Glomerular visceral epithelial cell (primary cell): ENCODE measurements at regions not wholly inside any gene's neighbourhood (a gene's known extent, or its start where the extent isn't known, plus 50 kb on each side); places are given as distances from the start of the nearest gene placed in this dataset.
"Not testable (repeated sequence)": the region's sequence is repeated elsewhere in the genome, so short reads cannot be mapped to it uniquely, and the experiment has no call there.

ENCODE experiments used
- DNase-seq: peaks from one replicate; pipeline ENCODE4 v3.0.0-alpha.2; 2016; ENCODE audit errors: extremely low spot score

DNA sequence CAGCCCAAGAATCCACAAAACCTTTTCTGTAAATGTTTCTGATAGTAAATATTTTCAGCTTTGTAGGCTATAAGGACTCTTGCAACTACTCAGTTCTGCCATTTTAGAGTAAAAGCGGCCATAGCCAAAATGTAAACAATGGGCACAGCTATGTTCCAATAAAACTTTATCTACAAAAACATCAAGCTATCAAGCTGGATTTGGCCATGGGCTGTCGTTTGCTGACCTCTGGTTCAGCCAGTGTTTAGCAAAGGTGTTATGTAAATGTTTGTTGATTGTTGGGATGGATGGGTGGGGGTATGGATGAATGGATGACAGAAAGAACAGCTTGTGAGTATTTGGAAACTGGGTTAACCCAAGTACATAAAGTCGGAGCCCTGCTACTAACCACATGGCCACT lies 111.1 kb upstream of the VRK1 start:
- no peak for DNase-seq

DNA sequence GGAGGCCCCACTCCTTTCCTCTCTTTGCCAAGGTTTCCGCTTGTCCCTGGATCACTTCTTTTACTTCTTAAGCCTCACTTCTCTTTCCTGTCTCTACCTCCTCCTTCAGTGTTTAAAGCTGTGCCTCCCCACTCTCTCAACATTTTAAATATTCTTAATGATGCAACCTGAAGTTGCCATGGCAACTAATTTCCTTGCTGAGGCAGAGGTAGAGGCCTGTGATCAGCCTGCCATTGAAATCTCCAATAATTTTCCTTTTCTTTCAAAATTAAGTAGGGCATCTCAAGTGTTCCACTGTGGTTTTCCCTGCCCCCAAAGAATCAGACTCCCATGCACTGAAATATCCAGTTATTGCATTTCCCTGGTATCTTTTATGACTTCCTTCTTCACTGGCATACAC lies 108.6 kb upstream of the VRK1 start:
- DNase-seq, result no peak

DNA sequence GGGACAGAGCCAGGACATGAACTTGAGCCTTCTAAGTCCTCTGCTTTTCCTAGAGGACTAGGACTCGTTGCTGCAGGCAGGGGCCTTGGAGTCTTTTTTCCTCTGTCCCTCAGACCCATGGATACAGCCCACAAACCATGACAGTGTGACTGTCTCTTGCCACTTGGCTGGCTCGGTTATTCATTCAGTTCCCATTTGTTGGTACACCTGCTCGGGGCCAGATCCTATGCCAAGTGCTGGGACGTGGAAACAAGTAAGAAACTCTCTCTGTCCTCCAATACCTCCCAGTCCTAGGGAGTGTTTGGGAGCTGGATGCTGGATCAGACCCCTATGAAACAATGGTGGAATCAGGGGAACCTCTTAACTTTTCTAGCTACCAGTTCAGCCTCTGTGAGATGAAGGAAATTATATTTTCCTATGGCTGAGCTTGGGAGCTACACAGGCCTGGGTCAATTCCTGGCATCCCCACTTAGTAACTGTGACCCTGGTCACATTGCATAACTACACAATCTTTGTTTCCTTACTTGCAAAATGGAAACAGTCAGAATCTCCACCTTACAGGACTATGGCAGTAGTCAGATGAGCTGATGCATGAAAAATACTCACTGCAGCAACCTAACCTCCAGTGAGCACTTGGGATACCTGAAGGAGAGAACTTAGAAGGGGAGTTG lies 106.3 kb upstream of the VRK1 start:
- DNase-seq, result no peak

DNA sequence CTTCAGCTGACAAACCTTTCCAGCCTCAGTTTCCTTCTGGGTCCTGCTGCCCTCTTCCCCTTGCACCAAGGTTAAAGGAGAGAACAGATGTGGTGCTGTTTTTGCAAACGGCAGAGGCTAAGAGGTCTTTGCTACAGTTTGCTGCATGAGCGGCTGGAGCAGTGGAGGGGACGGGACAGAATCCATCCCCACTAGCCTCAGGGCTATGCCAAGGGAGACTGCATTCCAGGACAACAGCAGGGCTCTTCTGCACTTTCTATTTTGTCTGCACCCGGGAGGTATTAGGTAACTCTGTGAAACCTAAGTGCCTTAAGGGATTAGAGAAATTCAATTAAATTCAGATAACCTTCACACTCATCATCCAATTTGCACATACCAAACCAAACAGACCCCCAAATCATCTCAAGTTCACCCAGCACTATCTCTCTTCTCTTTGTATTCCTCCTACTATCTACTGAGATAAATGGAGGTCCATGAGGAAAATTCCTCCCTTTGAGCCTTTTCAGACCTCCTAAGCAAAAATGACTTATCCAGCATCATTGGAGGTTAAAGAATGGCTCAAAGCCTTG lies 103.8 kb upstream of the VRK1 start:
- DNase-seq, result no peak

DNA sequence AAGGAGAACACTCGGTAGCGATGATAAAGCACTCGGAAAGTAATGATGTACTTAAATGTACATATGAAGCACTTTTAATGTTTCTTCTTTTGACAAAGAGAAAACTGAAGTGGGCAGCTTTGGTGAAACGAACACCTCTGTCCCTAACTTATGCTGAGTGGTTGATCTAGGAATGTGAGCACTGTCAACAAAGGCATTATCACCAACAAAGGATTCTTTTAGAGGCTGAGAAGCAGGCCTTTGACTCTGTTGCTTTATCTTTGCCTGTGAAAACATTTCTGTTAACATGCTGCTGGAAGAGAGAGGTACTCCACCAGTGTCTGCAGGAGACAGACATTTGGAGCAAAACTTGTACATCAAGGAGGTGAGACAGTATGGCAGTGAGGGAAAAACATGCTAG lies 103.2 kb upstream of the VRK1 start:
- DNase-seq, result no peak

DNA sequence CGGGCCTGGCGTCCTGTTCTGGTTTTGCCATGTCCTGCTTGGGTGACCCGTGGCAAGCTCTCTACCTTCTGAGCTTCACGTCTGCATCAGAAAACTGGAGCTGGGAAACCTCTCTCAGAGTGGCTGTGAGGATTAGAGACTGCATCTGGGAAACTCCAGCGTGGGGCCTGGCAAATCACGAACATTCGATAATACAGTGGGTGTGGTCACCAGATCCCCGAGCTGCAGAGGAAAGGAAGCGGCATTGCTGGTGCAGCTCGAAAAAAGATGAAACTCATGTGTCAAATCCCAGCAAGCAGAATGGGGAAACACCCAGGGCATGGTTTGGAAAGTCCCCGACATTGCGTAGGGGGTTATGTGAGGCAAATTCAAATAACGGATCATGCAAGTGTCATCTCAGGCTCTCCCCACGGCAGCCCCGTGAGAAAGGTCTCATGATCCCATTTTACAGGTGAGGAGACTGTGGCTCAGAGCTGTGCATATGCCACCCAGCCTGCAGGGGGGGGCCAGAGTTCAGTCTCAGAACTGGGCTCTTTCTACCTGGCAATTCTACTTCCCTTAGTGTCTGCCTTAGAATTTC lies 98.1 kb upstream of the VRK1 start:
- DNase-seq, result no peak

DNA sequence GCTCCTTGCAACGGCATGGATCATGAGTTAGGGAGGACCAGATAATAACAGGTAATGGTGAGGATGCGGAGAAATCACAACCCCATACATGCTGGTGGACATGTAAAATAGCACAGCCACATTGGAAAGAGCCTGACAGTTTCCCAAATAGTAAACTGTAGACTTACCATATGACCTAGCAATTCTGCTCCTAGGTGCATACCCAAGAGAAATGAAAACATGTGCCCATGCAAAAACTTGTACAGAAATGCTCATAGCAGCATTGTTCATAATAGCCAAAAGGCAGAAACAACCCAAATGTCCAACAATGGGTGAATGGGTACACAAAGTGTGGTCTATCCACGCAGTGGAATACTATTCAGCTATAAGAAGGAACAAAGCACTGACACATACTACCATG lies 97.5 kb upstream of the VRK1 start:
- no peak for DNase-seq

DNA sequence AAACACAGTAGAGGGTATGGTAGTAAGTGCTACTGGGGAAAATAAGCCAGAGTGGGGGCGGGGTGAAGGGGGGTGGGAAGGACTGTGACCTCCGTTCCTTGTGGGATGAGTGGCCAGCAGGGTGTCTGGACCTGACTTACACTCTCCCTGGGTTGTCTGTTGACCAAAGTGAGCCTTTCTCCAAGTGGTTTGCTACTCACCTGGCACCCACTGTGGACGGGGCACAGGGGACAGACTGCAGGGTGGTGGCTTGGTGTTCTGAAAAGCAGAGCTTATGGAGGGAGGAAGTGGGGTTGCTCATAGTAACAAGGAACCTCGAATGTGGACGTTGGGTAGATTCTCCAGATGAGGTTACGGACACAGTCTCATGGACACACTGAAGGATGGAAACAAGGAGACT lies 94.4 kb upstream of the VRK1 start:
- DNase-seq, result no peak

DNA sequence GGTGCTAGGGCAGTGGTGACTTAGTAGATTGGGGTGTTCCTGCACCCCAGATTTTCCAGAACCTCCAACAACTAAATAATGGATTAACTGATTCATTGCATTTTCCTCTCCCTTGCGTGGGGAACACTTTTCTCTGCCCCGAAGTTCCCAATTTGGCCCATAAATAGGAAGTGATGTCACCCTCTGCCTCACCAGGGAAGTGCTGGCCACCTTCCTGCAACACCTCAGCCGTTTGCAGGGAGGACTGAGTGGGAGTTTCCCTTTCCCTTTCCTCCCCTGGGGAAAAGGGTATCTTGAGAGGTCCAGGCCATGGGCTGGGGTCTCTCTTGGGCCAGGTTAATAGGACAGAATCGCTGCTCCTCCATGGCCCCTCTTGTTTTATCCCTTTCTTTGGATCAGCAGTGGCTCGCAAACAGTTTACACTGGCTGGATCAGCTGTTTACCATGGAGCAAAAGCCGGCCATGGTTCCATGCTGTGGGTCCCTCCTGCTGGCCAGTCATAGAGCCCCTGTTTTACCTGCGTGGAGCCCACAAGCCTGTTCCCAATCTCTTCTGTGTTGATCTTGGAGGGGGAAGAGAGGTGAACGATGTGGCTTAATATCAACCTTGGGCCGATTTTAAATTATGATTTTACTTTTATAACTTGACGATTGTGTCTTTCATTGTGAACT lies 91.6 kb upstream of the VRK1 start:
- DNase-seq, result no peak

DNA sequence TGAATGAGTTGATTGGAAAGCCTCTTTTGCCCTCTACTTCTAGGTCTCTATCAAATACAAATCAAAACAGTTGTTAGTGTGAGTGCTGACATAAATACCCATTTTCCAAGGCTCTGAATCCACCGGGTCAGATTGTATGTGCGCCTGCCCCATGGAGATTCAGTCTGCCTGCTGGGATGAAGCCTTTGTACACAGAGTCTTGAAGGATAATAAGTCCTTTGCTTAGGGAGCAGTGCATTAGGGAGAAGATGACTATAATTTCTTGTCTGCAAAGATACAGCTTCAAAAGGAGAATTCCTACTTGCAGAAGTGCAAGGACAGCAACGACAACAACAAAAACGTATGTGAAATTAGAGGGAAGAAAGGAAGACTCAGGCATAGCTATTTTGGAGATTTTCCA lies 90.3 kb upstream of the VRK1 start:
- no peak for DNase-seq

DNA sequence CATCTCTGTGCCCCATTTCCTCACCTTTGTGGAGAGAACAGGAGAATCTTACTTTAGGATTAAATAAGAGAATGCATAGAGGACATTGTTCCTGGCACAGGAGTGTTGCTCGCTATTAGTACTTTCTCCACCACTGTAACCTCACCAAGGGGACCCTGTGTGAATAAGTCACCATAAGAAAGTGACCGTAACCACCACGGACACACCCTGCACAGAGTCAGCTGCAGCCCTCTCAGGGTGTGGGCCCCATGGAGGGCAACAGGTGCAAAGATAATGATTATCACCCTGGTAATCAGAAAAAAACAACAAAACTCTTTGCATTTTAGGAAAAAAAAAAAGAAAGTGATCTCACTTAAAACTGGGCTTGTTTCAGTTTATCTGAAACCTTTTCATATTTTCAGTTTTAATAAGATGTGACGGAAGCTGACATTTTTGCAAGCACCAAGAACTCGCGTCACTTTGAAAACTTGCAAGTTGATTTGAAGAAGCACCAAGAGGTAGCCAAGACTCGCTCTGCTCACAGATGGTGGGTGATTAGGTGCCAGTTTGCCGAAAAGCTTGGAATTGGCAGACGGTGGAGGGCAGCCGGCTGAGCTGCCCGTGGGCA lies 87.0 kb upstream of the VRK1 start:
- DNase-seq, result no peak

DNA sequence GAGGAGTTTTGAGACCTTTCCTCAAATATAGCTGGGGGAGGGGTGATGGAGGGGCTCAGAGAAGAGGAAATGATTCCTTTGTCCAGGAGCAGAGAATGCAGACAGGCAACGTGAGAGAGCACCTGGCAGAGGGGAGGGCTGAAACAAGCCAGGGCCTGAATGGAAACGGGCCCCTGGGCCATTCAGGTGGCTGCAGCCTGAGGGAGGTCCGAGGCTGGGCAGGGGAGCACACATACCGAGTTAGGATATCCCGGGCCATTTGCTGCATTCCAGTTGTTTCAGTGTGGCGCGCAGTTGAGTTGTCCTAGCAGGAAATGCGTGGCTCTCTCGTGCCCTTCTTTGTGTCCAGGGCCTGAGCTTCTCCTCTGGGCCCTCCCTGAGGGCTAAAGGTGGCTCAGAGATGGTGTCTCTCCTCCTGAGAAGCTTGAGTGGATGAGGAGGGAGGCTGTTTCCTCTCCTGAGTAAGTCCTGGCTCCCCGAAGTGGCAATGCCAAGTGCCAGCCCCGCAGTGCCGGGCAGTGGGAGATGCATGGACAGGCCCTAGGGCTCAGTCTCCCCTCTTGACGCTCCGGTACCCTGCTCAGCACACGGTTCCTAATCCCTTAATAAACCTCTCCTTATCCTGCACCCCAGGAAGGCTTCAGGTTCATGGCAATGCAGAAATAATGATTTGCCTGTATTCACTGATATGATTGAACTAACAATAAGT lies 85.5 kb upstream of the VRK1 start:
- no peak for DNase-seq

DNA sequence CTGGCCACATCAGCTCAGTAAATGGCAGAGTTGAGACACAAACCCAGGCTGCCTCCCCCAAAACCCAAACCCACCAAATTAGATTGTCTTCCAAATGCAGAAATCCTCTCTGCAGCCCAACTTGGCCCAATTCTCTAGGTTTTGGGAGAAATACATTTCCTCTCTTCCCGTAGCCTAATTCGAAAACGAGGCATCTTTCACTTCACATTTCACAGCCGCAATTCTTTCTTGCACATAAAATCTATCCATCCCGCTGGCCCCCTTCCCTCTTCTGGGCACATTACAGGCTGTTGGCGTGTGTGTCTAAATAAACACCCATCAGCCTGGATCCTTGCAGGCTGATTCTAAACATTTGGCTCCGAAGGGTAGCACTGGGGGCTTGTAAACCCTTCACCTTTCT lies 83.8 kb upstream of the VRK1 start:
- DNase-seq, result no peak

DNA sequence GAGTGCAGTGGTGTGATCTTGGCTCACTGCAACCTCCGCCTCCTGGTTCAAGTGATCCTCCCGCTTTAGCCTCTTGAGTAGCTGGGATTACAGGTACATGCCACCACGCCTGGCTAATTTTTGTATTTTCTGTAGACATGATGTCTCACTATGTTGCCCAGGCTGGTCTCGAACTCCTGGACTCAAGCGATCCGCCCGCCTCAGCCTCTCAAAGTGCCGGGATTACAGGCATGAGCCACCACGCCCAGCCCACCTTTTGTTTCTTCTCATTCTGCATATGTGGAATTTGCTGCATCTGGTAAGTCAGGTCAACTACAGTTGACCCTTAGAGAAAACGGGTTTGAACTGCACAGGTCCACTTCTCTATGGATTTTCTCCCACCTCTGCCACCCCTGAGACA lies 82.6 kb upstream of the VRK1 start:
- not testable (repeated sequence) for DNase-seq

DNA sequence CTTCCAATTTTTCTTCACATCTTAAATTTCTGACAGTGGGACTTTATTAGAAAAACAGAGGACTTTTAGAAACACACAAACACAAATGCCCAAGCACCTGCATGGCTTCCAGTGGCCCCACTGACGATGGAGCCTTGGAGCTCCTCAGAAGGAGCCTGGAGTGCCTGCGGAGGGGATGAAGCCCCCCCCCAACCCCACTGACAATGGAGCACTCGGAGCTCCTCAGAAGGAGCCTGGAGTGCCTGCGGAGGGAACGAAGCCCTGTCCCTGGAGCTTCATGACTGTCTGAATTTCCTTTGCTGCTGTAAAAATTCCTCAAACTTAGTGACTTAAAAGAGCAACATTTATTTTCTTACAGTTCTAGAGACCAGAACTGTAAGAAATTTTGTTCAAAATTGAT lies 80.1 kb upstream of the VRK1 start:
- DNase-seq, result no peak

DNA sequence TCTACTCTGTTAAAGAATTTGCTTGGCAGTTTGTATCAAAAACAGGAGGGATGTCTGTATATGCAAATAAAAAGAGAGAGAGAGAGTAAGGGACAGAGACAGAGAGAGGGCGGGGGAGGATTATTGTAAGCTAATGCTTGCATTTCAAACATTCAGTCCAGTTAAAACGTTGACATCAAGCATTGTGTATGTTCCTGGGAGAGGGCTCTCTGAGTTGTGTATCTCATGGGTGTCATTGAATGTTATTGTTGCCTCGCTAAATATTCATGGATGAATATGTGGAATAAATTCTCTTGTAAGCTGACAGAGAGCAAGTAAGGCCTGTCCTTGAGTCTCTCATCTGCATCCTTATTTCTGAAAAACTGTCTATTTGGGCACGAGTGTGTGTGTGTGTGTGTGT lies 78.8 kb upstream of the VRK1 start:
- DNase-seq, result no peak

DNA sequence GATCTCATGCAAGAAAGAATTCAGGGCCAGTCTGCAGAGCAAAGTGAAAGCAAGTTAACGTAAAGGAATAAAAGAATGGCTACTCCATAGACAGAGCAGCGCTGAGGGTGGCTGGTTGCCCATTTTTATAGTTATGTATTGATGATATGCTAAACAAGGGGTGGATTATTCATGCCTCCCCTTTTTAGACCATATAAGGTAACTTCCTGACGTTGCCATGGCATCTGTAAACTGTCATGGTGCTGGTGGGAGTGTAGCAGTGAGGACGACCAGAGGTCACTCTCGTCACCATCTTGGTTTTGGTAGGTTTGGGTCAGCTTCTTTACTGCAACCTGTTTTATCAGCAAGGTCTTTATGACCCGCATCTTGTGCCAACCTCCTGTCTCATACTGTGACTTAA lies 76.5 kb upstream of the VRK1 start:
- DNase-seq, result not testable (repeated sequence)

DNA sequence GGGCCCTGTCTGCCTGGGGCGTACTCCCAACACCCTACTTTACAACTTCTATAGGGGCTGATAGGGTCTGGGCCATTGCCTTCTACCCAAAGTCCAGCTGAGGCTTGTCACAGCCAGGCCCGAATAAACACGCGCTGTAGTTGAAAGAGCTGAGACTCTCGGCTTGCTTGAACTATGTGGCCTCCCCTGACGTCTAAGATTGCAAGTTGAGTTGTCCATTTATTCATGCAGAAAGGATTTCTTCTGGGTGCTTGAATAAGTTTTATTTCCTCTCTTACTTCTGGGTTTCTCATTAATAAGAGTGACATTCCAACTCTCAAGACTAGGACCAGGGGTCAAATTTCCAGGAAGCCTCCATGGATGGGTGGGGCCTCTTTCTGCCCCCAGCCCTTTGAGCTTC lies 74.4 kb upstream of the VRK1 start:
- no peak for DNase-seq

DNA sequence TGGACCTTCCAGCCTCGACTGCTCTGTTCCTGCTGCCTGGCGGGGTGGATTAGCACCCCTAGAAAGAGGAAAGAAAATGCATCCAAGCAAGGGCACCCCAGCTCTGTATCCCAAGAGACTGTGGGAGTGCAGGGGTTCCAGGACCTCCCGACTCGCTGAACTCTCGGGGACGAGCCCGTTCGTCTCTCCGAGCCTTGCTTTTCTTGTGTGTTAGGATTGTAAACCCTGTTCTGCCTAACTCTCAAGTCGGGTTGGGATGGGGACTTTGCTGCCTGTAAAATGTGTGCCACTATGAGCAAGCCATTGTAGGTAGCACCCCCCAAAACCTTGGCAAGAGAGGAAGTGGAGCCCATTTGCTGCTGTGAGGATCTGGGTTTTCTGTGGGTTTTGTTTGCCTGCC lies 73.2 kb upstream of the VRK1 start:
- DNase-seq, result no peak

DNA sequence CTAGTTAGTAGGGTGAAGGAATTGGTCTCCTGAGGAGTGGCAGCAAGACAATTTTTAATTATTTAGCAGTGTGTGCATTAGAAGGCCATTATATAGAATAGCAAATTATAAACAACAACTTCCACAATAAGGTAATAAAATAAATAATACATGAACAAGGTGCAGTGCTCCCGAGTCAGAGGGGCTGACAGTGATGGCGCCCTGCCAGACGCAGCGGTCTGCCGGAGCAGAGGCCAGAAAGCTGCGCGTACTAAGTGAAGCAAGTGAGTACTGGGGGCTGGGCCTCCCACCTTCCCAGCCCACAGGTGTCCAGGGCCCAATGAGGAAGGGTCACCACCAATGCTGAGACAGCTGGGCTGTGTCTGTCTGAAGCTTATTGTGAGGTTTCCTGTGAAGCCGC lies 72.0 kb upstream of the VRK1 start:
- DNase-seq, result no peak

DNA sequence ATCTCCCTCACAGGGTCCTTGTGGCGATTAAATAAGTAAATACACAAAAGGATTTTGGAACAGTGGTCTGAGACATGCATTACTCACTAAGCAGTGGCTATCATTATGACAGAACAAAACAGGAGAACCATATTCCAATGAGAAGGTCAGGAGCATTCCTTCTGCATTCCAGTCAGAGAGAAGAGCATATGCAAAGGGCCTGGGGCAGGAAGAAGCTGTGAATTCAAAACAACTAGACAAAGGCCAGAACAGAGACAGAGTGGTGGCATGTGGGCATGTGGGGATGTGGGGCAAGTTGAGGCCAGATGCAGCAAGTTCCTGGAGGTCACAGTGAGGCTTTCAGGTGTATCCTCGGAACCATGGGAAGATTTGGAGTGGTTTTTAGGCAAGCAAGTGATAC lies 70.1 kb upstream of the VRK1 start:
- no peak for DNase-seq

DNA sequence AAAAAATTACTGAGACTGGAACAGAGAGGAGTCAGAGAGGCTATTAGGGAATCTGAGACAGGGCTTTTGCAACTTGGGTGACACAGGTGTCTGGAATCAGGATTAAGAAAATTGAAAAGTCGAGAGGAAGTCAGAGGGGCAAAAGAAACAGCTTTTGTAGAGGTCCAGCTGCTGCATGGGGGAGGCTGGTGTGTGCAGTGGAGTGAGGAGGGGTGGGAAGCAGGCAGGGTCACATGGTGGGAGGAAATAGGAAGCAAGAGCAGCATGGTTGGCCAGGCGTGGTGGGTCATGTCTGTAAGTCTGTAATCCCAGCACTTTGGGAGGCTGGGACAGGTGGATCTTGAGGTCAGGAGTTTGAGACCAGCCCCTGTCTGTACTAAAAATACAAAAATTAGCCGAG lies 69.7 kb upstream of the VRK1 start:
- no peak for DNase-seq
